ENCODE measurements at regions not wholly inside any gene's neighbourhood (a gene's known extent, or its start where the extent isn't known, plus 50 kb on each side); places are given as distances from the start of the nearest gene placed in this dataset.

- Histone ChIP-seq H3K36me3 (ENCODE audit: insufficient read depth, low read length) (no peaks in the 10 kb centered on the region), H3K9ac (ENCODE audit: low read length) (no peak overlapping the region), H3K9me3 (ENCODE audit: low read length) (no peaks in the 10 kb centered on the region), H3F3A (ENCODE audit: insufficient read depth, low read length, poor library complexity, severe bottlenecking) (no peaks in the 10 kb centered on the region), H3K79me2 (replicated peaks; ENCODE audit: insufficient read depth, low read length) (no peaks in the 10 kb centered on the region), H2AFZ (ENCODE audit: low read depth, low read length) (no peak overlapping the region), H3K27ac (ENCODE audit: low read length) (no peak overlapping the region), H3K9me2 (ENCODE audit: insufficient read depth, low read length) (no peaks in the 10 kb centered on the region), H3K4me3 (ENCODE audit: low read length) (no peak overlapping the region), H3K4me2 (ENCODE audit: low read length) (no peak overlapping the region), H4K20me1 (ENCODE audit: insufficient read depth) (no peaks in the 10 kb centered on the region), H3K27me3 (ENCODE audit: insufficient read depth, low read depth, low read length) (no peaks in the 10 kb centered on the region)
- no peak for TF ChIP-seq SMC3 (conservative IDR thresholded peaks at IDR 0.05; ENCODE audit: poor library complexity)
- TF ChIP-seq POLR2AphosphoS5 (IDR thresholded peaks at IDR 0.05) = no peak
Measured at GRCh38 chr5:9972059-9972458, 277.6 kb downstream of the ATPSCKMT start.

- Histone ChIP-seq H3K9ac (ENCODE audit: low read length) (no peak overlapping the region), H2AFZ (ENCODE audit: low read depth, low read length) (no peak overlapping the region), H3K4me2 (ENCODE audit: low read length) (no peak overlapping the region), H3F3A (ENCODE audit: insufficient read depth, low read length, poor library complexity, severe bottlenecking) (no peaks in the 10 kb centered on the region), H4K20me1 (ENCODE audit: insufficient read depth) (no peaks in the 10 kb centered on the region), H3K9me2 (ENCODE audit: insufficient read depth, low read length) (no peaks in the 10 kb centered on the region), H3K27ac (ENCODE audit: low read length) (no peak overlapping the region), H3K27me3 (ENCODE audit: insufficient read depth, low read depth, low read length) (no peaks in the 10 kb centered on the region), H3K79me2 (replicated peaks; ENCODE audit: insufficient read depth, low read length) (no peaks in the 10 kb centered on the region), H3K36me3 (ENCODE audit: insufficient read depth, low read length) (no peaks in the 10 kb centered on the region), H3K4me3 (ENCODE audit: low read length) (no peak overlapping the region), H3K9me3 (ENCODE audit: low read length) (no peaks in the 10 kb centered on the region)
- TF ChIP-seq RAD21 (conservative IDR thresholded peaks at IDR 0.05) = no peak
Measured at GRCh38 chr5:9971301-9971700, 278.4 kb downstream of the ATPSCKMT start.

- Histone ChIP-seq H3K4me2 (ENCODE audit: low read length) (no peak overlapping the region), H3K36me3 (ENCODE audit: insufficient read depth, low read length) (no peaks in the 10 kb centered on the region), H2AFZ (ENCODE audit: low read depth, low read length) (no peak overlapping the region), H3K9me3 (ENCODE audit: low read length) (no peaks in the 10 kb centered on the region), H3K27ac (ENCODE audit: low read length) (no peak overlapping the region), H4K20me1 (ENCODE audit: insufficient read depth) (no peaks in the 10 kb centered on the region), H3K79me2 (replicated peaks; ENCODE audit: insufficient read depth, low read length) (no peaks in the 10 kb centered on the region), H3K9me2 (ENCODE audit: insufficient read depth, low read length) (no peaks in the 10 kb centered on the region), H3K27me3 (ENCODE audit: insufficient read depth, low read depth, low read length) (no peaks in the 10 kb centered on the region), H3K4me3 (ENCODE audit: low read length) (no peak overlapping the region), H3K9ac (ENCODE audit: low read length) (no peak overlapping the region), H3F3A (ENCODE audit: insufficient read depth, low read length, poor library complexity, severe bottlenecking) (no peaks in the 10 kb centered on the region)
- no peak for TF ChIP-seq SMC3 (conservative IDR thresholded peaks at IDR 0.05; ENCODE audit: poor library complexity)
- no peak for TF ChIP-seq EP300 (conservative IDR thresholded peaks at IDR 0.05; ENCODE audit: poor library complexity, severe bottlenecking)
- no peak for TF ChIP-seq TAF1 (IDR thresholded peaks at IDR 0.05; ENCODE audit: low read depth)
- TF ChIP-seq POLR2AphosphoS5 (IDR thresholded peaks at IDR 0.05) = no peak
- no peak for TF ChIP-seq MXI1 (conservative IDR thresholded peaks at IDR 0.05; ENCODE audit: poor library complexity, severe bottlenecking)
- TF ChIP-seq RAD21 (conservative IDR thresholded peaks at IDR 0.05) = no peak
- TF ChIP-seq EZH2 (IDR thresholded peaks at IDR 0.05; ENCODE audit: borderline replicate concordance, insufficient read depth, low read length, poor library complexity, severe bottlenecking) = no peak
- no peak for TF ChIP-seq REST (IDR thresholded peaks at IDR 0.05; ENCODE audit: borderline replicate concordance)
- TF ChIP-seq CTCF (IDR thresholded peaks at IDR 0.05; ENCODE audit: poor library complexity, severe bottlenecking) = no peak
Measured at GRCh38 chr5:9958914-9959313, 290.8 kb downstream of the ATPSCKMT start.

Measured in neural cell (in vitro differentiated cells).